Activated CD8-positive, alpha-beta T cell treated with anti-CD3 and anti-CD28 coated beads for 36 hours (primary cell): ENCODE measurements at regions not wholly inside any gene's neighbourhood (a gene's known extent, or its start where the extent isn't known, plus 50 kb on each side); places are given as distances from the start of the nearest gene placed in this dataset.

Source experiments
- ATAC-seq: fragments of 200-7000 bp; cut with Tn5 transposase; one replicate; pipeline ENCODE4 v1.10.0; 2021; ENCODE audit warnings: mild to moderate bottlenecking, moderate library complexity
- CTCF ChIA-PET: fragments of 350-600 bp; sonication (Branson Sonifier 250); formaldehyde crosslinking; loops from one replicate; lab custom pipeline; 2021; ENCODE audit warnings: antibody characterized with exemption; lab: Charles Lee
- POLR2A ChIA-PET: fragments of 350-600 bp; sonication (Branson Sonifier 250); formaldehyde crosslinking; loops from one replicate; lab custom pipeline; 2021; ENCODE audit warnings: antibody characterized with exemption; lab: Charles Lee
- DNase-seq: peaks from one replicate; pipeline ENCODE4 v3.0.0-alpha.2; 2020
- H3K27ac Mint-ChIP-seq: one replicate; pipeline ENCODE4 v1.8.0; 2021; ENCODE audit warnings: mild to moderate bottlenecking, mixed read lengths
- H3K27me3 Mint-ChIP-seq: one replicate; pipeline ENCODE4 v1.8.0; 2021; ENCODE audit warnings: mixed read lengths
- H3K36me3 Mint-ChIP-seq: one replicate; pipeline ENCODE4 v1.8.0; 2021; ENCODE audit warnings: low read depth, mixed read lengths
- H3K4me1 Mint-ChIP-seq: one replicate; pipeline ENCODE4 v1.8.0; 2021; ENCODE audit warnings: low read depth, mixed read lengths
- H3K4me3 Mint-ChIP-seq: one replicate; pipeline ENCODE4 v1.8.0; 2021; ENCODE audit warnings: mild to moderate bottlenecking, moderate library complexity, mixed read lengths
- H3K9me3 Mint-ChIP-seq: one replicate; pipeline ENCODE4 v1.8.0; 2021; ENCODE audit warnings: mixed read lengths
- intact Hi-C: fragments of 100-400 bp; cut with micrococcal nuclease; formaldehyde crosslinking; loops from one replicate; pipeline ENCODE4 v1.10.0; 2022
- TF ChIP-seq, protein P1 (sequence below): fragments of 200-600 bp; IDR thresholded peaks from one replicate; pipeline ENCODE4 v1.8.0; 2022; ENCODE audit warnings: antibody characterized with exemption, mild to moderate bottlenecking

DNA sequence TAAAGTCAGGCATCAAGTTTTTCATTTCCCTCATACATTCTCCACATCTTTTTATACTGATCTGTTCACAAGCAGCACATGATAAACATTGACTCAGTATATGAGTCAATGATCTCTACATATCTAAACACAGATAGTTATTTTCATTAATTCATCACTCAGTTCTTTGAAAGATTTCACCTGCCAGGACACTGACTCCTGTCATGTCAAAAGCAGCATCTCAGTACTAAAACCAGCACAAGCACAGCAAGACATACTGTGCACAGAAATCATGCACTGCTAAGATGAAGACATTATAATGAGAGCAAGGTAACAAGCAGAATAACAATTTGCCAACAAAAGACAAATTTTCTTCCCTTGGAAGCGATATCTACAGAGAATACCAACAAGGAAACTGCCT is 206.1 kb upstream of the COX7C start:
- ATAC-seq (no peak), DNase-seq (no peak)
- TF ChIP-seq, protein P1, sequence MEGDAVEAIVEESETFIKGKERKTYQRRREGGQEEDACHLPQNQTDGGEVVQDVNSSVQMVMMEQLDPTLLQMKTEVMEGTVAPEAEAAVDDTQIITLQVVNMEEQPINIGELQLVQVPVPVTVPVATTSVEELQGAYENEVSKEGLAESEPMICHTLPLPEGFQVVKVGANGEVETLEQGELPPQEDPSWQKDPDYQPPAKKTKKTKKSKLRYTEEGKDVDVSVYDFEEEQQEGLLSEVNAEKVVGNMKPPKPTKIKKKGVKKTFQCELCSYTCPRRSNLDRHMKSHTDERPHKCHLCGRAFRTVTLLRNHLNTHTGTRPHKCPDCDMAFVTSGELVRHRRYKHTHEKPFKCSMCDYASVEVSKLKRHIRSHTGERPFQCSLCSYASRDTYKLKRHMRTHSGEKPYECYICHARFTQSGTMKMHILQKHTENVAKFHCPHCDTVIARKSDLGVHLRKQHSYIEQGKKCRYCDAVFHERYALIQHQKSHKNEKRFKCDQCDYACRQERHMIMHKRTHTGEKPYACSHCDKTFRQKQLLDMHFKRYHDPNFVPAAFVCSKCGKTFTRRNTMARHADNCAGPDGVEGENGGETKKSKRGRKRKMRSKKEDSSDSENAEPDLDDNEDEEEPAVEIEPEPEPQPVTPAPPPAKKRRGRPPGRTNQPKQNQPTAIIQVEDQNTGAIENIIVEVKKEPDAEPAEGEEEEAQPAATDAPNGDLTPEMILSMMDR = no peak
- ChIA-PET POLR2A (no interaction called here), CTCF (no interaction called here)
- Mint-ChIP-seq H3K4me3 (no peak overlapping the region), H3K36me3 (no peaks in the 10 kb centered on the region), H3K27me3 (no peaks in the 10 kb centered on the region), H3K27ac (no peak overlapping the region), H3K9me3 (no peaks in the 10 kb centered on the region), H3K4me1 (no peaks in the 10 kb centered on the region)
- intact Hi-C loops = no loop called here

DNA sequence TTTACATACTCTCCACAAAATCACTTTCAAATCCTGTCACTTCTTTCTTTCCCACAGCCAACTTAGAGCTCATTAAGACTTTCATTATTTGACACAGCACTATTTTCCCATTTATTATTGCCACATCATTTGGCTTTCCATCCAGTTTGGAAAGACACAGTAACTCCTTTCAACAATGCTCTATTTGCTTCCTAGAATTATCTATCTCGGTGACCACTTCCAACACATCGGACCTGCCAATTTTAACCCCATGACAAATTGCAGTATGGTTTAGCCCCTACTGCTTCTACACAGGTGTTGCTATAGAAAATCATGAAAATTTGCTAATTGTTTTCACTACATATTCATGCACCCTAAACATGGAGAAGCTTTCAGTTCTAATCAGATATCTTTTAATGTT is 190.6 kb upstream of the COX7C start:
- intact Hi-C loops = no loop called here
- TF ChIP-seq, protein P1 = no peak
- Mint-ChIP-seq H3K9me3 (no peaks in the 10 kb centered on the region), H3K27ac (no peak overlapping the region), H3K27me3 (no peaks in the 10 kb centered on the region), H3K36me3 (no peaks in the 10 kb centered on the region), H3K4me1 (no peaks in the 10 kb centered on the region), H3K4me3 (no peak overlapping the region)
- CTCF ChIA-PET = no interaction called here
- no peak for DNase-seq
- no peak for ATAC-seq
- POLR2A ChIA-PET = no interaction called here

DNA sequence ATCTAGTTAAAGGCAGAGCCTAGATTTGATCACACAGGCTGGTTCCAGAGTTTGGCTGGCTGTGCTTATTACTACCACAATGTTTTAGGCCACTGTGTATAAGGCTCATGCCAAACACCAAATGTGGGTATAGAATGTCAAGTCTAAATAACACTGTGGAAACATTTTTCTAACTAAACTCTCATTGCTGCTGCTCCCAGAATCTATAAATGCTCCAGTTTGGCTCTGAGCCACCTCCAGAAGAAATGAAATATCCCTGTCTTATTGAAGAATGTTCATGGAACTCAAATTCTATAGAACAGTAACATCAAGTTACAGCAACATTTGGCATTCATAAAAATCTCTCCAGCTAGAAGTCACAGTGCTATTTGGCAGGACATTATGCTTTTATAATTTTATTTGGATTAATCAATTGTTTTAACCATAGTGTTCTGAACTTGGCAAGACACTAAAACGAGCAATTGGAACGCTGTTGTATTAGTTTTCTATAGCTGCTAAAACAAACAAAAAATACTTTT is 178.1 kb upstream of the COX7C start:
- ATAC-seq = no peak
- intact Hi-C loops = no loop called here
- POLR2A ChIA-PET = no interaction called here
- TF ChIP-seq, protein P1 = no peak
- no peak for DNase-seq
- H3K36me3 Mint-ChIP-seq = no peaks in the 10 kb centered on the region
- H3K4me3 Mint-ChIP-seq = no peak overlapping the region
- no peak overlapping the region for H3K27ac Mint-ChIP-seq
- CTCF ChIA-PET = interaction anchor here (0.8 kb wide), 1 partner anchor 17 kb away, joined by 3 read pairs; no protein-coding TSS in a partner anchor
- no peaks in the 10 kb centered on the region for H3K27me3 Mint-ChIP-seq
- H3K4me1 Mint-ChIP-seq = no peaks in the 10 kb centered on the region
- no peaks in the 10 kb centered on the region for H3K9me3 Mint-ChIP-seq

DNA sequence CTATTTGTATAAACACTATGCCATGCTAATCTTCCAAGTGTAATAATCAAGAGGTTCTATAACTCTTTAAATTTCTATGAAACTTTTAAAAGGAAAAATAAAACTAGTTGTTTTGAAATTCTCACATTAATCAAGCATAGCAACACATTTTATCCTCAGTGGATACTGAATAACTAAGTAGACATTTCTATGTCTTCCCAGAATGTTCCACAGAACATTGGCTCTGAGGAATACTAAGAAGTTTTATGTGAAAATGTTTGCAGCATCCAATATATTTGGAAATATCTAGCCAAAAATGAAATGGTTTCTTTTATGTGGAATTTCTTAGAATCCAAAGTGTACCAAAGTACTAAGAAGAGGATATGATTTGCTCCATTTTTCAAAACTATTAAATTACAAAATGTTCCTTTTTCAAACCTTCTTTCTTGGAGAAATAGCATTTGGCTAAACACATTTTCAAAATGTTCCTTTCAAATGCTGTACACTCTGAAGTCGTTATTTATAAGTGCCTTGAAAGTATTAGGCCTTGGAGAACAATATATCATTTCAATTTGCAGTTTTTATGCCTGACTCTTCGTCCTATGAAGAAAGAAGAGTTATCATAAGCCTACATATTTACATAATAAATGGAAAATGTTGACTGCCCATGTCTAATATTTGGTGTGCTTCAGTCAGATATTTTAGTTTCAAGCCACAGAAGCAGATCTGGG is 175.6 kb upstream of the COX7C start:
- H3K36me3 Mint-ChIP-seq = no peaks in the 10 kb centered on the region
- TF ChIP-seq, protein P1 = no peak
- CTCF ChIA-PET = no interaction called here
- intact Hi-C loops = no loop called here
- no peak overlapping the region for H3K4me3 Mint-ChIP-seq
- no peak for ATAC-seq
- POLR2A ChIA-PET = no interaction called here
- no peaks in the 10 kb centered on the region for H3K4me1 Mint-ChIP-seq
- DNase-seq = no peak
- H3K27me3 Mint-ChIP-seq = no peaks in the 10 kb centered on the region
- no peak overlapping the region for H3K27ac Mint-ChIP-seq
- no peaks in the 10 kb centered on the region for H3K9me3 Mint-ChIP-seq

DNA sequence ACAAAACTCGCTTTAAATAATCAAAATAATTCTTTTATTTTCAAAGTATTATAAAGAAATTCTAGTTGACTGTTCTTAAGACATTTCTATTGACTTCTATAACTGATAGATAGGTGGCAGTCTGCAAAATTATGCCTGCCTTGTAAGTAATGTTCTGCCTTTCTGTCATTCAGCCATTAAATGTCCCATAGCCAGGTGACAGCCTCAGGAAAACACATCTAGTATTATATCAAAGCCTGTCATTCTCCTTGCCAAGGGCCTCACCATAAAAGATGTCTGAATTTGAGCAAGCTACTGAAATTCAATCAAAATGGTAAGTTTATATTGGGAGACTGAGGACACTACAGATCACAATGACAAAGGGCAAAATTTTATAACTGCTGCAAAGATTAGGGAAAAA is 170.4 kb upstream of the COX7C start:
- H3K27me3 Mint-ChIP-seq = no peaks in the 10 kb centered on the region
- H3K9me3 Mint-ChIP-seq = no peaks in the 10 kb centered on the region
- ATAC-seq = no peak
- intact Hi-C loops = no loop called here
- DNase-seq = no peak
- no peak overlapping the region for H3K4me3 Mint-ChIP-seq
- no peak overlapping the region for H3K27ac Mint-ChIP-seq
- ChIA-PET POLR2A (no interaction called here), CTCF (no interaction called here)
- TF ChIP-seq, protein P1 = no peak
- no peaks in the 10 kb centered on the region for H3K4me1 Mint-ChIP-seq
- no peaks in the 10 kb centered on the region for H3K36me3 Mint-ChIP-seq
